Fibroblast of the aortic adventitia (primary cell): ENCODE measurements at regions not wholly inside any gene's neighbourhood (a gene's known extent, or its start where the extent isn't known, plus 50 kb on each side); places are given as distances from the start of the nearest gene placed in this dataset.

Experiments
- DNase-seq: peaks from one replicate; pipeline ENCODE4 v3.0.0-alpha.2; 2010; ENCODE audit warnings: low read depth
- H3K4me3 ChIP-seq: 2 replicates; pipeline ENCODE4 v1.5.1; 2011; ENCODE audit warnings: low read depth, mild to moderate bottlenecking, control low read depth, low read length, moderate library complexity
- CTCF ChIP-seq: IDR thresholded peaks from 2 replicates; pipeline ENCODE4 v1.5.1; 2011; ENCODE audit warnings: mild to moderate bottlenecking, low read length, control low read depth, inconsistent platforms; ENCODE audit not compliant: insufficient read depth

- H3K4me3 ChIP-seq: no peak overlapping the region
- no peak for DNase-seq
- TF ChIP-seq CTCF: no peak
These were observed 63.8 kb downstream of the TNFAIP2 start for GRCh38 chr14:103186909-103187586.

GRCh38 chr14:103187911-103188310 lies 64.7 kb downstream of the TNFAIP2 start:
- H3K4me3 ChIP-seq: no peak overlapping the region
- DNase-seq: no peak
- TF ChIP-seq CTCF: no peak

- TF ChIP-seq CTCF: peak; percentile 37
- H3K4me3 ChIP-seq: peak overlapping the region; percentile 50
- peak; percentile 23 for DNase-seq
These were observed 65.7 kb downstream of the TNFAIP2 start for GRCh38 chr14:103188810-103189480.

GRCh38 chr14:103189481-103190470 lies 66.5 kb downstream of the TNFAIP2 start:
- TF ChIP-seq CTCF: no peak
- DNase-seq: no peak
- no peak overlapping the region for H3K4me3 ChIP-seq

GRCh38 chr14:103190741-103191140 lies 67.5 kb downstream of the TNFAIP2 start:
- no peak for TF ChIP-seq CTCF
- no peak overlapping the region for H3K4me3 ChIP-seq
- no peak for DNase-seq

GRCh38 chr14:103191844-103192243 lies 68.6 kb downstream of the TNFAIP2 start:
- peak; percentile 17 for DNase-seq
- no peak overlapping the region for H3K4me3 ChIP-seq
- no peak for TF ChIP-seq CTCF
